Activated CD4-positive, alpha-beta T cell treated with anti-CD3 and anti-CD28 coated beads for 24 hours (primary cell): ENCODE measurements at regions not wholly inside any gene's neighbourhood (a gene's known extent, or its start where the extent isn't known, plus 50 kb on each side); places are given as distances from the start of the nearest gene placed in this dataset.

Source experiments
- DNase-seq, 2 donors: peaks; one replicate each; pipeline ENCODE4 v3.0.0-alpha.2; 2020; ENCODE audit warnings: low read depth in 2 of 2

DNA sequence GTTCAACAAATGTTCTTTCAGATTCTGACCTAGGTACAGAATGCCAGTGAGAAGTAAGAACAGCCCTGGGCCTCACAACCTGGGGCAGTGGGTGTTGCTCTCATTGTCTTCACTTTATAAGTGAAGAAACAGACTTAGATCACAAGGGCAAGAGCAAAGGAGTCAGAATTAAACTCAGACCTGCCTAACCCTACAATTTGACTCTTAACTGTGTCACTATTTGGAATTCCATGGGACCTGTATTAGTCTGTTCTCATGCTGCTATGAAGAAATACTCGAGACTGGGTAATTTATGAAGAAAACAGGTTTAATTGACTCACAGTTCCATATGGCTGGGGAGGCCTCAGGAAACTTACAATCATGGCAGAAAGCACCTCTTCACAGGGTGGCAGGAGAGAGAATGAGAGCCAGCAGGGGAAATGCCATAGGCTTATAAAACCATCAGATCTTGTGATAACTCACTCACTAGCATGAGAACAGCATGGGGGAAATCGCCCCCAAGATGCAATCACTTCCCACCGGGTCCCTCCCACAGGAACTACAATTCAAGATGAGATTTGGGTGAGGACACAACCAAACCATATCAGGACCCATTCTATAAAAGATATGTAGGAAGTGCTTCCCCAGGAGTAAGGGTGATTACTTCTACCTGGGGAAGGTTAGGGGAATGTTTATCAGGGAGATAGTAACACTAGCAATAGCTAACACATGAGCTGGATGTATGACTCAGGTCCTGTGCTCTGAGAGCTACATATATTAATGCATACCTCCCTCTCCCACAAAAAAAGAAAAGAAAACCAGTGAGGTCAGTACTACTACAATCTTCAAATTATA is 270.1 kb downstream of the SOX9 start:
- DNase-seq = no peak

DNA sequence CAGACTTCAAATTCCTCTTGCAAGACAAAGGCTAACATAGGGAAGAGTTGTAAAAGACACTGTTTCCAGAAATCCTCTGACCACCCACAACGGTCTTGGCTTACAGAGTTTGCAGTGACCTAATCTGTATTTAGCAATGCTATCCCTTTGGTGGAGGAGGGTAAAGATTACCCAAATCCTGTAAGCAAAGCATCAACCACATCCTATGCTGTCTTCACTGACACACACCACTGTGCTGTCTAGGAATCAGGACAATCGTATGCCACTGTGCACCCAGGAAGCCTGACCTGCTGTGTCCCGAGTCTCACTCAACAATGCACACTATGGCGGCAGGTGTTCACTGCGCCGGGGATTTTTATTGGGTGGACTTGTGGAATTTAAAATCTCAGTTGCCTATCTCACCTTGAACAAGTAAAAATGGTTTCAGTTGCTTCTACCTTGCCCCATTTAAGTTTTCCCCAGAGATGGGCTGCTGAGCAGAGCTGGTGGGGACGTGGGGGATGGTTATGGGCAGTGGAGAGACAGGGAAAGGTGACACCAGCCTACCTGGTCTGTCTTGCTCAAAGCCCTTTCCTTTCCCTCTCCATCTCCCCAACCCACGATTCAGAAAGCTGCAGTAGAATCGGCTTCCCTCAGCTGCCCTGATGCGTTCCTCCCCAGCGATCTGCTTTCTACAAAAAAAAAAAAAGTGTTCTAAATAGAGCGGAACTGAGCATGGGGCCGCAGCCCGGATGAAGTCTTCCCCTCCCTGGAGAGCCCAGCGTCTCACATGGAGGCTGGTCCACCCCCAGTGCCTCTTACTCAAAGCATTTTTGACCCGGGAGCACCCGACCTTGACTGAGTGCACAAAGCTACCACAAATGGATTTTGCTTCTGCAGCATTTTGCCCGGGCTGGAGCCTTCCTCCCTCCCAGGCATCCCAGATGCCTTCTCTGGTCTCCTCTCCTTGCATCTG is 271.5 kb downstream of the SOX9 start:
- DNase-seq = no peak

DNA sequence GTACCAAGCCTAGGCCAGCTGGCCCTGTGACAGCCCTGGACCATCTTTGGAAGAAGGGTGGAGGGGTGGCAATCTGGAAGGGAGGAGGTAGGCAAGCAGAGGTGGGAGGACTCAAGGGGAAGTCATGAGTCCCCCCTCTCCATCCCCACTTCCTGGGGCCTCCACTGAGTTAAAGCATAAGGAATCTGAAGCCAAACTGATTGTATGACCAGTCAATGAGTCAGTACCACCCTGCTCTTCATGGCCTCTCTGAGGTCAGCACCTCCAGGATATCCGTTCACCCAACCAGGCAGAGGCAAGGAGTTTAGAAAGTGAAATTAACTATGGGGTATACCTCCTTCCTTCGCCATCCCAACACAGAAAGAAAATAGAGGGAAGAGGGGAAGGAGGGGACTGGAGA is 272.7 kb downstream of the SOX9 start:
- DNase-seq = no peak

DNA sequence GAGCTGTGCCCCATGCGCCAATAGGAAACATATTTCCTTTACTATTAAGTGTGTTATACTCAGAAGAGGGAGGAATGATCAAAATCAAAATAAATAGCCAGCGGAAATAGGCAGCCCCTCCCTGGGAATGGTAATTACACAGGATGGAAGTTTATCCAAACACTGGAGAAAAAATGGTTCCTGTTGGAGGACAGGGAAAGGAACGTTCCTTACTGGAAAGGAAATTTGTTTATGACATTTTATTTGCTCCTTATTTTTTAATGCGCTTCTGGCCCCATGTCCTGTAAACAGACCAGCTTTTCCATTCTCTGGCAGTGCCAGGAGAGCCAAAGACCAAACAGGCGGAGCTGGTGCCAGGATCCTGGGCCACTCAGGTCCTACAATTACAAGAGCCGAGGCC is 273.7 kb downstream of the SOX9 start:
- DNase-seq = no peak

DNA sequence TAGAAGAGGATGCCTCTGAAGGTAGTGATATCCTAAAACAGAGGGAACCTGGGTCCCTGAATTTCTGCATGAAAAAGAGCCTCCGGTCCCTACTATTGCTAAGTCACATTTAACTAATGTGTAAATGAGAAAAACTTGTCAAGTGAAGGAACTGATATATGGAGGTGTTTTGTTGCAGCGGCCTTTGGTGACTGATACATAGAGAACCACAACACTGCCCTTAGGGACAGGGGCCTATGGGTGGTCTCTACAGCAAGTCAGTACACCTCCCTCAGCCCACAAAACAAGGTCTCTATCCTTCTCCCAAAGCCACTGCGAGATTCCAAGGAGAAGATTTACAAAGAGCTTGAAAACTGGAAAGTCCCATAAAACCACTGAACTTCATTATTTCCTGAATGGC is 275.3 kb downstream of the SOX9 start:
- no peak for DNase-seq

DNA sequence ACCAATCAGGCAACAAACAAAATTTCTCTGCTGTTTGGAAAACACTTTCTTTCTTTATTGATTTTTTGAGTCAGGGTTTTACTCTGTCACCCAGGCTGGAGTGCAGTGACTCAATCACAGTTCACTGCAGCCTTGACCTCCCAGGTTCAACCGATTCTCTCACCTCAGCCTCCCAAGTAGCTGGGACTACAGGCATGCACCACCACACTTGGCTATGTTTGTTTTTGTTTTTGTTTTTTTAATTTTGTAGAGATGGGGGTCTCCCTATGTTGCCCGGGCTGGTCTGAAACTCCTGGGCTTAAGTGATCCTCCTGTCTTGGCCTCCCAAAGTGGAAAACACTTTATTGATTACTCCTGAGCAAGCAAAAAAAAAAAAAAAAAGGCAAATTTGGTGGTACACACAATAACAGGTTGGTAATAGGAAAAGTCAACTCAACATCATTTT is 276.4 kb downstream of the SOX9 start:
- no peak for DNase-seq

DNA sequence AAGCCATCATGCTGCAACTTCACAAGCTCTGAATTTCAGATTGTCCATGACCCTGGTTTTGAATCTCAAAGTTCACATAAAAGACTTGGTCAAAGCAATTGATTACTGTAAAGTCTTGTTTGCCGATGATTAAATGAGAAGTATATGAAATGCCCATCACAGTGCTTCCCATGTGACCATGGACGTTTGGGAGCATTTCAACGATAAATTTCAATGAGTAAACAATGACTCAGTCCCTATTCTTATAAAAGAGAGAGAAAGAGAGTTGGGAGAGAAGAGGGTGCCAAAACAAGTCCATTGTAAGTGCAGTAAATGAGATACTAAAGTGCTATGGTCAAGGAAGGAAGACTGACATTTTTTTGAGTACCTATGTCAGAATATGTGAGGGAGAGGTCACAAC is 276.9 kb downstream of the SOX9 start:
- DNase-seq = no peak

DNA sequence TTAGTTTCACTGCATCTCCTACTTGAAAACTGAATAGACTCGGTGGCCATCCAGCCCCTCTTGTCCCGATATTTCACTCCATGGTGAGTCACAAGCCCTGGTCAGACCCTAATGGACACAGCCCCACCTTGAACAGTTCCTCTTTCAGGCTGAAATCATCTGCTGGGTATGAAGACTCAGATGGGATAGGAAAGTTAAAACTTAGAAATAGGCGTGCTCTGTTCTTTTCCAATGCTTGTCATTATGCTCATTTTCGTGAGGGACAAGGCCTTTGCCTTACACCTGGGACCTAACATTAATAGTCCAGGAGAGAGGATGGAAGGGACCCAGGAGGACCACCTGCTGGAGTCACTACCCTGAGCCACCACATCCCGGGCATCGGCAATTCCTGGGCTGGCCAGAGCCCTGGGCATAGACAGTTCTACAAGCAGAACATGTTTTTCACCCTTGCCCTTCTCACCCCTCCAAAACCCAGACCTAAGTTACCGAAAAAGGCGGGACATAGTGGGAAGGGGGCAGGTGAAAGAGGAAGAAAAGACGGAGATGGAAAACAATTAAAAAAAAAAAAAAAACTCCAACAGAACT is 278.3 kb downstream of the SOX9 start:
- DNase-seq = no peak

DNA sequence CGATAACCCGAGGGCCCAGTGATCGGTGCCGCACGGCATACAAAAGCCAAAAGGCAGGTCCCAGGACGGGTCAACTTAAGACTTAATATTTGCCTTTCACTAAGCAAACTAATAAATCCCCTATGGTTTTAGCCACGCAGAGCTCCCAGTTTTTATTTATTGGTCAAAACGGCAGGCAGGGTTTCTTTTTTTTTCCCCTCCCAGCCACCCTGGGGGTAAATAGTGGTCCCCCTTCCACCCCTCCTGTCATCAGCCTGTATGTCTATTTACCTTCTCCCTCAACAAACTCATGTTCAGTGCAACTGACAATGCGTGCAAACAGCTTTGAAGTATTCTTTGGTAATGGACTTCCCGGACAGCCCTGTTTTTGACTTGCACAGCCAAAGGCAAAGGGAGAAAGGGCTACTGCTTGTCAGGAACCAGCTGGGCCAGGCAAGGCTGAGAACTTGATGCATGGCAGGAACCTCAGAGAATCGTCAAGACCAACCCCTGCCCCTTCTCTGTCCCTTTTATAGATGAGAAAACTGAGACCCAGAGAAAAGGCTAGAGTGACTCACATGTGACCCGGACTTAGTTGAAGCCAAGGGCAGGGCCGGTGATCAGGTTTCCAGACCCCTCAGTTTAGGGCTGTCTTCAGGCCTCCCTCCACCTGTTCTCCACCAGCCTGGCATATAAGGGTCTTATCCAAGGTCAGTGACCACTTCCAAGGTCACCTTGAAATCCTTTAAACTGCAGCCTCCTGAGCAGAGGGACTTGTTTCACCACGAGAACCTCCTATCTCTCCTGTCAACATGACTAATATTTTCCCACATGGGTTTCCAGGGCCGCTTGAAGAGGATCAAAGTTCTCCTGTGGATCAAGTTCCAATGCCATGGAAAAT is 279.0 kb downstream of the SOX9 start:
- DNase-seq = no peak

DNA sequence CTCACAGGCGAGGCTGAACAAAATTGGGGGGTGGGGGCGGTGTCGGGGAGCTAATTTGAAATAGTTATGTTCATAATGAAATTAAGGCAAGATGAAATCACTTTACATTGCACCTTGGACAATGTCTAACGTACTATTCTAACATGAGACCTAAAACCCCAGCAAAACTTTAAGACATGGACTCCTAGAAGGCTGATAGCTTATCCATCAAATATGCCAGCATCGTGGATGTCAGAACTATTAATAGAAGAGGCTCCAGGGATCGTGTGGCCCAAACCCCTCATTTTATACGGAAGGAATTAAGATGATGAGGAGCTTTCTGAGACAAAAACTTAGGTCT is 279.6 kb downstream of the SOX9 start:
- DNase-seq = no peak

DNA sequence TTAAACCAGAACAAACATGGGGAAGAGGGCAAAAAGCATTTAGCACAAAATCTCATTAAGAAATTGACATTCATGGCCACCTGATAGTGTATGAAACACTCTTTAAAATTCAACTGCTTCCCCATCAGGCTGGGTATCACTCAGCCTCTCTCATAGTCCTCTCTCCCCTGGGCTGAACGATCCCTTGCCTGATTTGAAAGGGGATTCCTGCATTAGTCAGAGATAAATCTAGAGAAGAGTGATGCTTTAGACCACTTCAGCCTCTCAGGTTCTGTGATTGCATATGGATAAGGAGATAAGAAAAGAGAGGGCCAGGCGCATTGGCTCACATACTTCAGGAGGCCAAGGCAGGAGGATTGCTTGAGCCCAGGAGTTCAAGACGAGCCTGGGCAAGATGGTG is 280.0 kb downstream of the SOX9 start:
- no peak for DNase-seq

DNA sequence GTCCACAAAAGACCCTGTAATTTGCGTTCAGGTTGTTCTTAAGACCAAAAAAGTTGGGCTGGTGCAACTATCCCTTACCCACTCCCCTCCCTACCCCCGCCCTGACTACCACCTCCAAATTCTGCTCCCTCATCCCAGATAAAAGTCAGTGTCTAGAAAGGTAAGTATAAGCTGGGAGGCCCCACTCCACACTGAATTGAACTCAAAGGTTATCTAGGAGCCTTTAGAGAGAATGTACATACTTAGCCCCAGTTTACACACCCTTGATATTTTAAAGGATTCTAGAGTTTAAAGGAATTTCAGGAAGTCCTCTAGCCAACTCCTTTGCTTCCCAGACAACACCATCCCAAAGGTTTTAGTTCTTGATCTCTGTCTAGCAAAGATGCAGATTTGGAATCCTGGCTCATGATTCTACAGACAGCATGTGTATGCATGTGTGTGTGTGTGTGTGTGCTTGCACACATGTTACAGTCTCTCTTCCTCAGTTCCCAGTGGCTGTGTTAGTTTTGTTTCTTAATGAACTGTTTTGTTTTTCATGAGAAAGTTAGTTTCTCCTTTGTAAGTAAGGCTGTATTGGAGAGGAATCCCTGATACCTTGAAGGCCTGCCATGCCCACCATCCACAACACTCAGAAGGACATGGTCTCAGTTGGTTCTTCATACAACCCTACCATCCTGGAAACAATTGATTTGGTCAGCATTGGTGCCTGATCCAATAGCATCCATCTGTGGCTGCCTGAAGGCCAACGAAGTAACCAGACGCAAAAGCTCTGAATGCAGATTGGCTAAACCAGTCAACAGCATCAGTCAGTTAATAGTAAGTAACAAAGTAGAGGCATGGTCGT is 281.3 kb downstream of the SOX9 start:
- DNase-seq = no peak

DNA sequence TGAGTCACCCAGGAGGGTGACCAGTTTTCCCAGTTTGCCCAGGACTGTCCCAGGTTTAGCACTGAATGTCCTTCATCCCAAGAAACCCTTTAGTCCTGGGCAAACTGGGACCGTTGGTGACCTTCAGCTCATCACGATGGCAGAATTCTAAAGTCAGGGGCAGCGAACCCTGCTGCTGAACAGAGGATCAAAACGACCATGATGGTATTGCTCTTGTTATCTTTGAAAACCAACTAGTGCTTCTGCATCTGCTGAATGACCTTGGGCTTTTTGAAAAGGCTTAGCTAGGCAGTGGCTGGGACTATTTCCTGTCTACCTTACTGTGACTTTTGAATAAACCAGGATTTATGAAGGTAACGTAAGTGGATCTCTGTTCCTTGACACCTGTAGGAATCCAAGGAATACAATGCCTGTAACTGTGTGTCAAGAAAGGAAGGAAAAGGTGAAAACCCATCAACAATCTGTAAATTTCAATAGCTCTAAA is 281.9 kb downstream of the SOX9 start:
- no peak for DNase-seq

DNA sequence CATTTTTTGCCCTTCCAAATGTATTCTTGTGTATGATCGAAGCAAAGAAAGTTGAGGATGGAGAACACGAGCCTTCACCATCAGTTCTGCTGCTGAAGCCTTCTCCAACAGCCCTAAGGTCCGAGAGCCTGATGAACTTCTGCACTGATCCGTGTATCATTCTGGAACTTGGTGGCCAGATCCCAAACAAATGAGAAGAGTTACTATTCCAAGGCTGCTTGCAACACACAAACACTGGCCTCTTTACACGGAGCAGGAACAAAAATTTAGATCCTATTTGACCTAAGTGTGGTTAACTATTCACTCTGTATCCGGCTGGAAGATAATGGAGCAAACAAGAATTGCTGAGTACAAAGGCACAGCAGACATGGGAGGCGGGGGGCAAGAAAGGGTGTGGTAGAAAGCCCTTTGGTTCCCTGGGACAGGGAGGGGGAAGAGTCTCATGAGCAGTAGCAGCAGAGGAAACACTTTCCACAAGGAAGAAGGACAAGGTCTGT is 282.9 kb downstream of the SOX9 start:
- no peak for DNase-seq

DNA sequence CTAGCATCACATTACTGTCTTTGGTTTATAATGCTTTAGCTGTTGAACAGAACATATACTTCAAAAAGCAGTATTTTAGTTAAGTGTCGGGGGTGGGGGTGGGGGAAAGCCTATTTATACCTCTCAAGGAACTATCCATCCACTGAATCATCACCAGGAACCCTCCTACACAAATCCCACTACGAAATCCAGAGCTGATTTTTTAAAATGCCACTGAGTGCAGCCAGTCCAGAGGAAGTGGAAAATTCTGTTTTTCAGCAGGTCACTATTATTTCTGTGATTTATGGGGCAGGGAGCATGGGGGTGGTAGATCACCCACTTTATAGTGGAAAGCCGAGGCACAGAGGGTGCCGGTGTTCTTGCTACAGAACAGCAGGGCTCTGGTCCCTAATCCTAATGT is 284.1 kb downstream of the SOX9 start:
- no peak for DNase-seq

DNA sequence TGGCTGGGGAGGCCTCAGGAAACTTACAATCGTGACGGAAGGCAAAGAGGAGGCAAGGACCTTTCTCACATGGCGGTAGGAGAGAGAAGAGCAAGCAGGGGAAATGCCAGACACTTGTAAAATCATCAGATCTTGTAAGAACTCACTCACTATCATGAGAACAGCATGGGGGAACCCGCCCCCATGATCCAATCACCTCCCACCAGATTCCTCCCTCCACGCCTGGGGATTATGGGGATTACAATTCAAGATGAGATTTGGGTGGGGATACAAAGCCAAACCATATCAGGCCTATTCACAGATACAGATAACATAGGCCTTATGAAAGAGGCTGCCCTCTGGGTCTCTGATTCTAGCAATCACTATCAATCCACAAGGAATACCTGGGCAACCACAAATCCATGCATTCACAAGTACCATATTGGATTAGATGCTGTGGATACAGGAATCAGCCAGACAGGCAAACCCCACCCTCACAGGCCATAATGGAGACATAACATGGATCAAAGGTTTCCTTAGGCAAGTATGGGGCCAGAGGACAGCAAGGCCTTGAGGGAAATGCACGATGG is 284.9 kb downstream of the SOX9 start:
- no peak for DNase-seq

DNA sequence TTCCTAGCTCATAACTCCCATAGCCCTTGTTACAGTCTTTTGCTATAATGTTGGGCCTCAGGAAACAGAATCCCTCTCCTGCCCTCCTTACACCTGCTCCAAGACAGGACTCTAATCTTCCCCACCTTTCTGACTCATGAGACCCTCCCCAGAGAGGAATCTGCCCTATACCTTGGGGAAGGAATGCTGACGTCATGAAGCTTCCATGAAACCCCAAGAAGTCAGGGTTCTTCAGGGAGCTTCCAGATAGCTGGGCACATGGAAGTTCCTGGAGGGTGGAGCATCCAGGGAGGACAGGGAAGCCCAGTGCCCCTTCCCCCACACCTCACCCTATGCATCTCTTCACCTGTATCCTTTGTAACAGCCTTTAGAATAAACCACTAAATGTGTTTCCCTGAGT is 285.7 kb downstream of the SOX9 start:
- DNase-seq = no peak

DNA sequence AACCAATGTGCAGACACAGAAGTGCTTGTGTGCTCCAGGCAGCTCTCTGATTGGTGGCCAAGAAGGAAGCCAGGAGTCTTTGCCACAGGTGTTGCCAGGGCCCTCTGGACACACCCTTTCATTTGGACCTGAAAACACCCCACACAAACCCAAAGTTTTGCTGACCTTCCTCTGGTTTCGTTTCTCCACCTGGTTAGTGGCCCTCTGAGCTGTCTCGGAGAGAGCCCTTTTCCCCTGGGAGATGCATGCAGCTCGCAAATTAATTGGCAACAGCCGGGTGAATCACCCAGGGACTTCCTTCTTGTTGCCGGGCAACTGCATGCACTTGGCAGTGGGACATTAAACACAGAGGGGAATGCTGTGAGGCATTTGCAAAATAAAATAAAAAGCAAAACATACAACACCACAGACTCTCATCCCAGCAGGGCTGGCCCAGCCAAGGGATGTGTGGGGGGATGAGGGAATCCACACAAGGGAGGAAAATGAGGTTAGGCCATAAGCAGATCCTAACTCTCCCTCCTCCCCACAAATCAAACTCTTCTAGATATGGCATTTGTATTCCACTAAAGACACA is 286.6 kb downstream of the SOX9 start:
- DNase-seq = no peak

DNA sequence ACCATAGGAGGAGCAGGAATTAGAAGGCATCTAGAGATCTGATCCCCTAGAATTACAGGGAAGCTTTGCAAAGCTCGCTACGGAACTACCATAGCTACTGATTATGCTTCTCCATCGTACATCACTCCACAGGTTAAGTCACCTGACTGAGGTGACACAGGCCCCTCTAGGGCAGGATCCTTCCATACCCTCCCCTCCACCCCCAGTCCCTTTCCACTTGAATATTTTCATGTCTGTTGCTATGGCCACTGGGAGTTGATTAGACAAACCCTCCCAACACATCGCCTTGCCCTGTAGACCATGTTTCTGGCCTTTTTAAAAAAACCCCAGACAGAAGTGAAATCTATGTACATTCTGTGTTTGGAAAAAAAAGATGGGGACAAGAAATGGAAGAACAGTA is 287.1 kb downstream of the SOX9 start:
- DNase-seq = no peak

DNA sequence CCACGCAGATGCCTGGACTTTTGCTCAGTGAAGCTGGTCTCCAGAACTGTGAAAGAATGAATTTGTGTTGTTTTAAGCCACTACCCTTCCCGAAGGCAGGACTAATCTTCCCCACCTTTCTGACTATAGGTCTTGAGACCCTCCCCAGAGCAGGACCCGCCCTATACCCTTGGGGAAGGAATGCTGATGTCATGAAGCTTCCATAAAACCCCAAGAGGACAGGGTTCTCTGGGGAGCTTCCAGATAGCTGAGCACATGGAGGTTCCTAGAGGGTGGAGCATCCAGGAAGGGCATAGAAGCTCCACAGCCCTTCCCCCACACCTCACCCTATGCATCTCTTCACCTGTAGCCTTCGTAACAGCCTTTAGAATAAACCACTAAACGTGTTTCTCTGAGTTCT is 287.8 kb downstream of the SOX9 start:
- no peak for DNase-seq
